Psoas muscle (tissue), 7 donors: ENCODE measurements at regions not wholly inside any gene's neighbourhood (a gene's known extent, or its start where the extent isn't known, plus 50 kb on each side); places are given as distances from the start of the nearest gene placed in this dataset.

ENCODE experiments used
- ATAC-seq, 4 donors: fragments of 200-7000 bp; cut with Tn5 transposase; one replicate each; pipeline ENCODE4 v1.9.1; 2020; ENCODE audit warnings: moderate library complexity in 3 of 4, mild to moderate bottlenecking in 2 of 4
- DNase-seq, 2 donors: peaks; one replicate each; pipeline ENCODE4 v3.0.0-alpha.2; 2020
- H3K27ac ChIP-seq: fragments of 200-600 bp; one replicate; pipeline ENCODE4 v1.8.0; 2022
- H3K27me3 ChIP-seq, 3 donors: fragments of 200-600 bp in 1 of 3; one replicate each; pipeline versions ENCODE4 v1.6.1 to v1.8.0; 2013 to 2022; ENCODE audit warnings: low read length in 2 of 3, mild to moderate bottlenecking in 2 of 3, moderate library complexity in 1 of 3; ENCODE audit not compliant: insufficient read depth in 3 of 3
- H3K36me3 ChIP-seq, 2 donors: fragments of 200-600 bp in 1 of 2; one replicate each; pipeline versions ENCODE4 v1.6.1 to v1.8.0; 2013 to 2022; ENCODE audit warnings: low read depth in 1 of 2, mild to moderate bottlenecking in 1 of 2, moderate library complexity in 1 of 2; ENCODE audit not compliant: insufficient read depth in 1 of 2
- H3K4me1 ChIP-seq: fragments of 200-600 bp; one replicate; pipeline ENCODE4 v1.8.0; 2022
- H3K4me3 ChIP-seq: fragments of 200-600 bp; one replicate; pipeline ENCODE4 v1.8.0; 2022; ENCODE audit warnings: mild to moderate bottlenecking
- H3K9me3 ChIP-seq: fragments of 200-600 bp; one replicate; pipeline ENCODE4 v1.8.0; 2022
- whole genome bisulfite sequencing, 3 donors: extraction: QIAGEN DNeasy Blood & Tissue Kit; methylation state at CpG; one replicate each; pipeline versions ENCODE4 v1.1.6 to v1.1.7; 2013; 5-methylcytosine and 5-hydroxymethylcytosine counted together
- intact Hi-C, 2 donors: fragments of 100-400 bp; cut with DNase I; formaldehyde crosslinking; loops; one replicate each; pipeline versions ENCODE4 v1.11.0 to v1.14.2; 2022
- TF ChIP-seq, protein P1 (sequence below): fragments of 200-600 bp; IDR thresholded peaks from one replicate; pipeline ENCODE4 v1.8.0; 2022; ENCODE audit warnings: antibody characterized with exemption
- donor health status: healthy with polysubstance abuse.
- donor health status: DM: no; HTN: no; CAD: no; lungs with moderate emphysema.
- donor health status: Bipolar disorder and iron deficiency.
- donor health status: healthy.
- donor health status: DM: yes; HTN: yes; CAD: no.
- donor health status: DM: no; HTN: no; CAD: no.
- donor health status: DM: yes; HTN: yes; CAD: no.

DNA sequence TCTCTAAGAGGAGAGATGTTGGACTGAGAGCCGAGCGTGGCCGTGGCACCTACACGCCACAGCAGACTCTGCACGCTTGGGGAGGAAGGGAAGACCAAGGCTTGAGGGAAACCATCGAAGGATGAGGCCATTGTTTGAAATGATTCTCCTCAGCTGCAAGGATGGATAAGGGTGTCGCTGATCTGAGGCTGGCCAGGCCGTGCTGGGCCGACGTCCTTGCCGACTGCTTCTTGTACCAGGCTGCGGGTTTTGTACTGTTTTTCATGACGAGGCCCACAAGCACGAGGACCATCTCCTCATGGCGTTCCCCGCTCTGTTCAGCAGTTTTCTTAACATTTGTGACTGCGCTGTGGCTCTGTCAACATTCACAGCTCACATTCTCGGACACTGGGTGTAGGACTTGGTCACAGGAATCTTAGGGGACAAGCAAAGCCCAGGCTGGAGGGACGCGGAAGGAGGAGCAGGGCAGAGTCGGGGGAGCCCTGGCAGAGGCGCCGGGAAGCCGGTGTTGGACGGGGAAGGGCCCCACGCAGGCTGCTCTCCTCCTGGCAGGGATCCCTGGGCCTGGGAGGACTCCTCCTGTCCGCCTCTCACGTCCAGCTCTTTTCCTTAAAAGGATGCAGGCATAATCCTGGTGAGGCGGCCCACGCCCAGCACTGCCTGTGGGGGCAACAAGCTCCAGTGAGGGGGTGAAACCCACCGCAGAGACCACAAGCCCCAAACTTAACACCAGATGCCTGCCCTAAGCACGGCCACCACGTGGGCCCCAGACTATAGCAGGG, 259.0 kb upstream of the SALL3 start:
- no peak for ATAC-seq
- TF ChIP-seq, protein P1, sequence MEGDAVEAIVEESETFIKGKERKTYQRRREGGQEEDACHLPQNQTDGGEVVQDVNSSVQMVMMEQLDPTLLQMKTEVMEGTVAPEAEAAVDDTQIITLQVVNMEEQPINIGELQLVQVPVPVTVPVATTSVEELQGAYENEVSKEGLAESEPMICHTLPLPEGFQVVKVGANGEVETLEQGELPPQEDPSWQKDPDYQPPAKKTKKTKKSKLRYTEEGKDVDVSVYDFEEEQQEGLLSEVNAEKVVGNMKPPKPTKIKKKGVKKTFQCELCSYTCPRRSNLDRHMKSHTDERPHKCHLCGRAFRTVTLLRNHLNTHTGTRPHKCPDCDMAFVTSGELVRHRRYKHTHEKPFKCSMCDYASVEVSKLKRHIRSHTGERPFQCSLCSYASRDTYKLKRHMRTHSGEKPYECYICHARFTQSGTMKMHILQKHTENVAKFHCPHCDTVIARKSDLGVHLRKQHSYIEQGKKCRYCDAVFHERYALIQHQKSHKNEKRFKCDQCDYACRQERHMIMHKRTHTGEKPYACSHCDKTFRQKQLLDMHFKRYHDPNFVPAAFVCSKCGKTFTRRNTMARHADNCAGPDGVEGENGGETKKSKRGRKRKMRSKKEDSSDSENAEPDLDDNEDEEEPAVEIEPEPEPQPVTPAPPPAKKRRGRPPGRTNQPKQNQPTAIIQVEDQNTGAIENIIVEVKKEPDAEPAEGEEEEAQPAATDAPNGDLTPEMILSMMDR: no peak
- H3K27ac ChIP-seq: no peak overlapping the region
- WGBS, 3 donors: 57 to 64% (median 59%) methylated on average over 33 of the region's 33 CpGs
- H3K9me3 ChIP-seq: no peaks in the 10 kb centered on the region
- no peaks in the 10 kb centered on the region for H3K4me1 ChIP-seq
- H3K4me3 ChIP-seq: no peak overlapping the region
- H3K36me3 ChIP-seq: no peaks in the 10 kb centered on the region
- no peak for DNase-seq
- intact Hi-C loops: no loop called here
- H3K27me3 ChIP-seq: peaks cover 0 to 20% (median 11%) of the 10 kb centered on the region in 3 donors

- ATAC-seq (no peak), DNase-seq (no peak)
- intact Hi-C loops: no loop called here
- TF ChIP-seq, protein P1: no peak
- 33 to 39% (median 33%) methylated on average over 22 of the region's 22 CpGs for WGBS, 3 donors
- peaks cover 0 to 20% (median 11%) of the 10 kb centered on the region in 3 donors for H3K27me3 ChIP-seq
- H3K36me3 ChIP-seq: no peaks in the 10 kb centered on the region
- no peak overlapping the region for H3K27ac ChIP-seq
- H3K9me3 ChIP-seq: no peaks in the 10 kb centered on the region
- H3K4me1 ChIP-seq: no peaks in the 10 kb centered on the region
- H3K4me3 ChIP-seq: no peak overlapping the region
Measured at GRCh38 chr18:78721238-78721875, 258.3 kb upstream of the SALL3 start.

GRCh38 chr18:78721981-78722380, 257.6 kb upstream of the SALL3 start:
- ATAC-seq: no peak
- 28 to 37% (median 31%) methylated on average over 9 of the region's 9 CpGs for WGBS, 3 donors
- Histone ChIP-seq H3K4me1 (no peaks in the 10 kb centered on the region), H3K27ac (no peak overlapping the region), H3K36me3 (no peaks in the 10 kb centered on the region), H3K27me3 (peaks cover 0 to 20% (median 11%) of the 10 kb centered on the region in 3 donors), H3K4me3 (no peak overlapping the region), H3K9me3 (no peaks in the 10 kb centered on the region)
- TF ChIP-seq, protein P1: no peak
- no peak for DNase-seq
- intact Hi-C loops: no loop called here

GRCh38 chr18:78722386-78722785, 257.2 kb upstream of the SALL3 start:
- ATAC-seq (no peak), DNase-seq (no peak)
- Histone ChIP-seq H3K4me3 (no peak overlapping the region), H3K27me3 (peaks cover 0 to 20% (median 11%) of the 10 kb centered on the region in 3 donors), H3K27ac (no peak overlapping the region), H3K9me3 (no peaks in the 10 kb centered on the region), H3K36me3 (no peaks in the 10 kb centered on the region), H3K4me1 (no peaks in the 10 kb centered on the region)
- TF ChIP-seq, protein P1: no peak
- WGBS, 3 donors: 49 to 56% (median 54%) methylated on average over 10 of the region's 10 CpGs
- intact Hi-C loops: no loop called here
